Ureter (tissue), 1 donor: ENCODE measurements at regions not wholly inside any gene's neighbourhood (a gene's known extent, or its start where the extent isn't known, plus 50 kb on each side); places are given as distances from the start of the nearest gene placed in this dataset.
"Not testable (repeated sequence)": the region's sequence is repeated elsewhere in the genome, so short reads cannot be mapped to it uniquely, and the experiment has no call there.

Source experiments
- DNase-seq: peaks from one replicate; pipeline ENCODE4 v3.0.0-alpha.2; 2020; ENCODE audit warnings: low spot score
- donor health status: DM: yes; HTN: yes; CAD: no.

- DNase-seq: no peak
Measured at GRCh38 chr5:89218364-89218763, 335.4 kb upstream of the MEF2C start.

- no peak for DNase-seq
Measured at GRCh38 chr5:89216606-89217005, 333.6 kb upstream of the MEF2C start.

DNA sequence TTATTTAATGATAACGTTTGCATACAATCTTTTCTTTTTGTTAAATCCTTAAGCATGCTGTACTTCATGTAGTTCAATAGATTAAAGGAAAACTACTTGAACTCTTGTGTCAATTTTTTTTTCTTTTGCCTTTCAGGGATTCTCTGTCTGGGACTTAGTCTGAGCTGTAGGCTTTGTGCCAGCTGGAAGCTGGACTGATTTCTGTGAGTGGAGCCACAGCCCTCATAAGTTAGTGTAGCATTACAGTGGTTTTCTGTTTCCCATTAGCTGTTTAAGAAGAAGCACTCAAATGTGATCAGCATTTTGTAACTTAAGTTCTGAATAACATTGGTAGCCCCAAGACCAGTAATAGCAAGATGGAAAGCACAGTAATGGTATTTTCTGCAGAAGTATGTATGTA, 330.6 kb upstream of the MEF2C start:
- DNase-seq: no peak

- no peak for DNase-seq
Measured at GRCh38 chr5:89211836-89212235, 328.9 kb upstream of the MEF2C start.

DNA sequence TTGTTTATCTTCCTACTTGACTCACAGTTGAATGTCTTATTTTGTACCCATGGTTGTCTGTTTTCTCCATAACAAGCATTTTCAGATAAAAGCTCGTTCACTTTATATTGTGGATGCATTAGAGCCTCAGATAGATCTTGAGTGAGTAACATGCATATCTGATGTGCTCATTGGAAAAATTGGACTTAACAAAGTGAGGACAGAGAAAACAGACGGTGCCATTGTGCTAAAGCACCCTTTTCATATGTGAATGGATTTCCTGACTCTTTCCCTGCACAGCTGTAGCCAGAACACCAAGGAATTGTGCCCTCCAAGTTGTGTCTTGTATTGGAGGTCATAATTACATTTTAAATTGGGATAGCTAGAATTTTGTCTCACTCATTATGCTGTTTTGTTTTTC, 325.8 kb upstream of the MEF2C start:
- no peak for DNase-seq

GRCh38 chr5:89208392-89208791, 325.4 kb upstream of the MEF2C start:
- no peak for DNase-seq

GRCh38 chr5:89204756-89205155, 321.8 kb upstream of the MEF2C start:
- no peak for DNase-seq

GRCh38 chr5:89203611-89204010, 320.6 kb upstream of the MEF2C start:
- no peak for DNase-seq

DNA sequence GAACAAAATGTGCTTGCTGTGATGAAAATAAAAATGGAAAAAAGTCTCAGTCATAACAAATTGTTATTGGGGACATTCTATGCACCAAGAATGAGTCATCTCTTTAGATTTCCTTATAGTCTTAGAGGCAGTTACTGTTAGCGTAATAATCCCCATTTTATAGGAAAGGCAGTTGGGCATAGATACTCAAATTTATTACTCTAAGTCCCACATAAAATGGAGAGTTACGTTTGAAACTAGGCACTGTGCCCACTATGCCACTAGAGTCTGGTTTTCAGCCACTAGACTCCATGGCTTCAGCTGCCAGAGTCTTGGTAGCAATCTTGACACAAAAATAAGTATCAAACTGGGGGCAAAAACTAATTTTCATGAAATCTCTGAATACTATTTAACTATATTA, 317.9 kb upstream of the MEF2C start:
- DNase-seq: no peak

DNA sequence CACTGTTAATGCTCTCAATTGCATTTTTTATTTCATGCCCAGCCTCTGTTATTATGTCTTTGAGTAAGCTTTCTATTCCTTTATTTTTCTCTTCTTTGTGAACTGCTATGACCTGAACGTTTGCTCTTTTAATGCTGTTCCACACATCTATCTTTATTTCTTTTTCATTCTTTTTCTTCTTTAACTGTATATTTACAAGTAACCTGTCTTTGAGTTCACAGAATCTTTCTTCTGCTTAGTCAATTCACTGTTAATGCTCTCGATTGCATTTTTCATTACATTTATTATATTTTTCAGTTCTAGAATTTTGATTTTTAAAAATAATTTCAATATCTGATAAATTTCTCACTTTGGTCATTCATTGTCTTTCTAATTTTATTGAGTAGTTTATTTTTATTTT, 316.3 kb upstream of the MEF2C start:
- no peak for DNase-seq

GRCh38 chr5:89191374-89191773, 308.4 kb upstream of the MEF2C start:
- no peak for DNase-seq

DNA sequence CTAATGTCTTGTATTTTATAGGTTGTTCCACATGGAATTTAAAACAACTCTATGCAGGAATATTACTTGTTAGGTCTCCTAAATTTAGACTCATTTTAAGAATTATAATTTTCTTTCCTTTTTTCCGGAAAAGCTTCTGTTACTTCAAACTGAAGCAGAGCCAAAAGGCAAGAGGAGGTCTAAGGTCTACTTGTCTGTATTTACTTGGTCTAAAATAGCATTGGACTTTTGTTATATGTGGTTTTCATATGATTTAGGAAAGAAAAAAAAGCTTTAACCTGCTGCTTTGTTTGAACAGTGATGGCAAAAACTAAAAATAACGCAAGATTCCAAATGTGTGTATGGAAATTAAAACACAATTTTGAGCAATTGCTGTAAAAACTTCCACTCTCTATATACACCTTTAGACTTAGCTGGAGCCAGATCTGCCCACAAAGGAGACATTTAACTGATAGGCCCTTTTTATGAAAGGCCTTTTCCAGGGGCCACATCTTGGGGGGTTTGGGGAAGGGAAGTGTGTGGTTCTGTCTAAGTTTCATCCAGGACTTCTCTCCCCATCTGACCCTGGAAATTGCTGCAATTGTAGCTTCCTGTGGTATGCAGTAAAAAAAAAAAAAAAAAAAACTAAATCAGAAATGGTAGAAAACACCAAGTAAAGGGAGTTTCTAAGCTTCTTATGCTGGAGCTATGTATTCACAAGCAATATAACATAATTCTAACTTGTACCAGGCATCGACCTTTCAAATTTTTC, 307.7 kb upstream of the MEF2C start:
- DNase-seq: no peak

- no peak for DNase-seq
Measured at GRCh38 chr5:89187883-89188465, 305.0 kb upstream of the MEF2C start.

- DNase-seq: no peak
Measured at GRCh38 chr5:89187268-89187667, 304.3 kb upstream of the MEF2C start.

- no peak for DNase-seq
Measured at GRCh38 chr5:89181546-89181945, 298.6 kb upstream of the MEF2C start.

GRCh38 chr5:89179731-89180130, 296.7 kb upstream of the MEF2C start:
- no peak for DNase-seq

- DNase-seq: no peak
Measured at GRCh38 chr5:89178541-89178940, 295.6 kb upstream of the MEF2C start.

- no peak for DNase-seq
Measured at GRCh38 chr5:89173528-89173927, 290.5 kb upstream of the MEF2C start.

- DNase-seq: no peak
Measured at GRCh38 chr5:89168766-89169165, 285.8 kb upstream of the MEF2C start.

DNA sequence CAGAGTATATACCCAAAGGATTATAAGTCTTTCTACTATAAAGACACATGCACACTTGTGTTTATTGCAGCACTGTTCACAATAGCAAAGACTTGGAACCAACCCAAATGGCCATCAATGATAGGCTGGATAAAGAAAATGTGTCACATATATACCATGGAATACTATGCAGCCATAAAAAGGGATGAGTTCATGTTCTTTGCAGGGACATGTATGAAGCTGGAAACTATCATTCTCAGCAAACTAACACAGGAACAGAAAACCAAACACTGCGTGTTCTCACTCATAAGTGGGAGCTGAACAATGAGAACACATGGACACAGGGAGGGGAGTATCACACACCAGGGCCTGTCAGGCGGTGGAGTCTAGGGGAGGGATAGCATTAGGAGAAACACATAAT, 281.7 kb upstream of the MEF2C start:
- not testable (repeated sequence) for DNase-seq

GRCh38 chr5:89156226-89156625, 273.2 kb upstream of the MEF2C start:
- DNase-seq: no peak

DNA sequence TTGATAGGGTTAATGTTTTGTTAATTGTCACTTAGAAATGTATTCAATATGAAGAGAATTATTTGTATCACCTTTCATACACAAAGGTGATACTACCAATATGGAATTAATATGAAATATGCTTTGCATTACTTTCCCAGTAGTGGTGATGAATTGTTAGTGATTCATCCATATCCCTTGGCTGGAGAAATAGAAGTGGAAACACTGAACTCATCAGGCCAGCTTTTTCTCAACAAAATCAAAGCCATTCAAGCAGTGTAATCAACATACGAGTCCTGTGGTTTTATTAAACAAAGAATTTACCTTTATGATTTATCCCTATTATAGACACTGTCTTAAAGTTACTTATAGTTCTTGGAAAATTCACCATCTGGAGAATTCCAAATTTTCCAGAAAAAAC, 264.0 kb upstream of the MEF2C start:
- DNase-seq: no peak

DNA sequence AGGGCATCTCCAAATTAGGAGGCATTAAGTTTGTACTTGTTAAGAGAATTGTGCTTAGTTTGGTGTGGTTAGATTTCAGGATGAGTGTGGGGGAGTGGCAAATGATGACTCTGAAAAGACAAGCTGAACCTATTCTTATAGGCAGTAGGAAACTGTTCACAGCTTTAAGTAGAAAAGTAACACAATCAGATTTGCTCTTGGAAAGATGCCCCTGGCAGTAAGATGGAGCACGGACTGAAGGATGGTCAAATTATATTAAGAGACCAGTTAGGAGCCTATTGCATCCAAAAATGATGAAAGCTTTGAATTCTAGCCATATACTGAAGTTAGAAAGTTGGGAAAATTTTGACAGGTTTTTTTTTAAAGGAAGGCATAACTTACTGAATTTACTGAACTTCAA, 254.2 kb upstream of the MEF2C start:
- no peak for DNase-seq

GRCh38 chr5:89133975-89134374, 251.0 kb upstream of the MEF2C start:
- no peak for DNase-seq
